ENCODE measurements at regions not wholly inside any gene's neighbourhood (a gene's known extent, or its start where the extent isn't known, plus 50 kb on each side); places are given as distances from the start of the nearest gene placed in this dataset.

DNA sequence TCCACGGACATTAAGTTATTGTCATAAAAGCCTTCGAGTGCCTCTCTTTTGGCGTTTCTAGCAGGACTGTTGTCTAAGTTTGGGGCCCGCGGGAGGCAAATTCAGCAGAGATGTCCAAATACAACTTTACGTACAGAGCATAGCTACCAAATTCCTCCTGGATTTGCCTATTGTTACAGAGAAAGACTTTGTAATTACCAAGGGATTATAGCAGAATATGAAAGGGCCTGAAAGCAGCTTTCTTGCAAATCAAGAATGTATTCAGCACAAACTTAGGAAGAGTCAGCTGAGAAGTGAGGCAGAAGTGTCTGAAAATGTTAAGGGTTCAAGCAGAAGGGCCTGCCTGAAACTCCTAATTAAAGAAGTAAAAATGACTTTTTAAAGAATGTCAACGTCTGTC, 1053.5 kb upstream of the TENM3 start:
- no peak for DNase-seq (ENCODE audit: low read depth)

DNA sequence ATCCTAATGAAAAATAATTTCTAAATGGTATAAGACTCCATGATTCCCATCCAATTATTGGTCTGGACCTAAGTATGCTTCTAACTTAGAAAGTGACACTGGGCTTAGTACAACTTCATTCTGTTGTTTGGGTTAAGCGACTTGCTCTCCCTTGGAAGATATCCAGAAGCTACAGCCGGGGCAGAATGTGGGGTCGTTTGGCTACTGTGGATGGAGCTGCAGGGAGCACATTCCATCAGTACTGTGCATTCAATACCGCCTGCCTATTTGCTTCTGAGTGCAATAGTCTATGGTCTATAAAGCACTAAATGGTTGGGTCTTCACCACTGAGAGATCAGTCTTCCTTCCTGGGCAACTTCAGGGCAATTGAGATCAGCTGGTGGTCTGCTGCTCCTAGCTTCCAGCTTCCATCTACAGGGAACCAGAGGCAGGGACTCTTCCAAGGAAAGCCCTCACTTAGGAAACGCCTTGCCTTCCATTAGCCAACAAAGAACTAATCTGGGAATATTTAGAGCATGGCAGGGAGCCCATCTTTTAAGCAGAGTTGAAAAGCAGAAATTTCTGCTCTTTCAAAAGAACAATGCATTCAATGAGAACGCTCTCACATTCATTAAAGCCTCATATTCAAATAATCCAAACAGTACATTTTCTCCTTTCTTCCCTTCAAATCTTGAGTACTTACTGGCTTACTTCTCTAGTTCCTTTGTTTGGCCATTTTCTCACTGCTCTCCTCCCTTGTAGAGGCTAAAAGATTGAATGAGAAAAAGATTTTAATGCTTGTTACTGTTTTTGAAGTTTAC, 1049.9 kb upstream of the TENM3 start:
- DNase-seq (ENCODE audit: low read depth), result no peak

DNA sequence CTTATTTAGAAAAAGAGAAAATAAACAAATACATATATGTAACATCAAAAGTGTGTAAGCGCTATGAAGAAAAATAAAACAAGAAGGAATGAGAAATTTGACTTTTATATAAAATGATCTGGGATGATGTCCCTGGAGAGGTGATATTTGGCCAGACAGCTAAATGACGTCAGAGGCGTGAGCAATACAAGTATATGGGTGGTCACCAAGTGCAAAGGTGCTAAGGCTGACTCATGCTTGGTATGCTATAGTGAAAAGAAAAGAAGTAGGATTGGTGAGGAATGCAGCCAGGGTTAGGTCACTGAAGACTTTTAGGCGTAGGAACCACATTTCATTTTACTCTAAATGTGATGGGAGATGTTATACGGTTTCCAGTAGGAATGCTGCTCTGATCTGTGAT, 1049.1 kb upstream of the TENM3 start:
- DNase-seq (ENCODE audit: low read depth), result no peak

DNA sequence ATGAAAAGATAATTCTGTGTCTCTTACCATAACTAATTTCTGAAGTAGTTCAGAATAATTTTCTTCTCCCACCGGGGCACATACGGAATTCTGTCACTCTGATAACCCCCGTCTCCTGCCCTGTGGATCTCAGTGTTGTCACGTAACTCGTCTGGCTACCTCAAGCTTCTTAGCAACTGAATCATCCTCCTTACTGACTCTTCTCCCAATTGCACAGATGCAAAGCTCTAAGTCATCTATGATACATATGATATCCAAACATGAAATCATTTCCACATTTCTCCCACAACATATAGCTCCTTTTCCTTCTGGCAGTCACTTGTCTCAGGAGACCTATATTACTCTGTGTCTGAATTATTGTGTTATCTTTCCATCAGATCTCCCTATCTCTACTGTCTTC, 1043.1 kb upstream of the TENM3 start:
- DNase-seq (ENCODE audit: low read depth), result no peak

DNA sequence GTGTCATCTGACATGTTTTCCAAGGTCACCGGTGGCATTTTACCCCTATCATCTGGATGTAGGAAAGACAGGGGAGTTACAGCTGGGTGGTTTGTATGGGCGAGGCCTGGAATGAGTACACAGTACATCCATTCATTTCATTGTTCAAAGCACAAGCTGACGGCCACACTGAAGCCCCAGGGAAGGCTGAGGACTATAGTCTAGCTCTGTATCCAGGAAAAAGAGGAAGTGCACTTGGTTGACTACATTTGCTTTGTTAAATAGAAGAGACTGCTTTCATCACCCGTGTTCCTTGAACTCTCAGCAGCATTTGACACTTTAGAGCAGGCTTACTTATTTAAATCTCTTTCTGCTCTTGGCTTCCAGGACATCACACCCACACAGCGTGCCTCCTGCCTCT, 1041.0 kb upstream of the TENM3 start:
- DNase-seq (ENCODE audit: low read depth), result no peak

DNA sequence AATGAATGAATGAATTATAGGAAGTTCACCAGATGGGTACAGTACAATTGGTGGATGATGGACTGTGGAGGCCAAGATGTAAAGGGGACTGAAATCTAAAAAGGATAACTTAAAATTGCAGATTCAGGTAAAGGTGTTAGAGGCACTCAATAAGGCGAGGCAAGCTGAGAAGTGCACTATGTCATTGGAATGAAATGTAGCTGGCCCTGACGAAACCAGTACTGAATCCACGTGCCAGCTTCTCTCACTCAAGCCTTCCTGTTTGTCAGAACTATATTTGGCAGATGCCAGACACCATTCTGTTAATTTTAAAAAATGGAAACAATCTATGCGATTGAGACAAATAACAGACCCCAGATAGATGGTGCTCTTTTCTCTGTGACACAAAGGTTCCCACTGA, 1039.1 kb upstream of the TENM3 start:
- DNase-seq (ENCODE audit: low read depth), result no peak

DNA sequence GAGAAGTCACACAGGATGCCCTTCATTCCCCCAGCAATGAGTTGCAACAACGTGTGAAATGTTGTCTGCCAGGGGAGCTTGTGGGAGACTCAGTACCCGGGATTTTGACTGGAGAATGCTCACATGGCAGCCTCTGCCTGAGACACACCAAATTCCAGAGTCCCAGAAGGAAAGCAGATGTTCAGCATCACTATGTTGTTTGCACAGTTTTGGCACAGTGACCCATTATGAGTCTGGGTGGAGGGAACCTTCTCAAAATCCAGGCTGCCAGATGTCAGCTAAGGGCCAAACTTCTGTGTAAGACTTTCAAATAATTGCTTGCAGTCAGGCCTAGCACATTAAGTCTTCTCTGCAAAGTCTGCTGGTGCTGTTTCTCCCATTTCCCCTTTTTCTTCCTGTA, 1029.7 kb upstream of the TENM3 start:
- DNase-seq (ENCODE audit: low read depth), result no peak

DNA sequence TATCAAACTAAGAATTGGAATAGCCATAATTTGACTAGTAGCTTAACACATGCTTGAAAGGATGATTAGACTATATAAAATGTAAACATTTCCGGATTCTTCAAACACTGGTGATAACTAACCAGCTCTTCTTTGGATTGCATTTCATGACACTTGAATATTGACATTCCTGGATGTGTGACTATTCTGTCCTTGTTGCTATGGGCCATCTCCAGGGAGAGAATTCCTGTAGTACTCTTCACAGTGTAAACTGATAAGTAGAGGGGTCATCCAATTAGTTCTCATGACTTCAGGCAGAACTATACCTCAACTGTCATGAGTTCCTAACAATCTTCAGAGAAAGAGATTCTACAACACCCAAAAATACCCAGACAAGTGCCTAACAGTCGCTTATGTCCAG, 1026.7 kb upstream of the TENM3 start:
- DNase-seq (ENCODE audit: low read depth), result no peak

DNA sequence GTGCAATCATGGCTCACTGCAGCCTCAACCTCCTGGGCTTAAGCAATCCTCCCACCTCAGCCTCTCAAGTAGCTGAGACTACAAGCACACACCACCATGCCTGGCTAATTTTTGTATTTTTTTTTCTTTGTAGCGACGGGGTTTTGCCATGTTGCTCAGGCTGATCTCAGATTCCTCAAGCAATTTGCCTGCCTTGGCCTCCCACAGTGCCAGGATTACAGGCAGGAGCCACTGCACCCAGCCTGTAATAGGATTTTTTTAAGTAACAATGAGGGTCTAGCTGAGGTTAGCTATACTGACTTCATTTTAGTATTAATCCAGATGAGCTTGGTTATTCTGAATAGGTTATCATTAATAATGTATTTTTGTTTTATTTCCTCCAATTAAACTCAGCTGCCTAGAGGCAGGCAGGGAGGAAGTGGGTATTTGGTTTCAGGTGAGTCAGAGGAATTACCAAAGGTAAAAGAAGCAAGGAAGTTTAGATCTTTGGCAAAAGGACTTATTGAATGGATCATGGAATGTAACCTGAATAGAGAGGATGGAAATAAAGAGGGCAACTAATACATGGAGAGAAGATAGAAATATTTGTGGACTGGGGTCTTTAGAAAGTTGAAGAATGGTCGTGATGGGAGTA, 1023.3 kb upstream of the TENM3 start:
- DNase-seq (ENCODE audit: low read depth), result no peak

DNA sequence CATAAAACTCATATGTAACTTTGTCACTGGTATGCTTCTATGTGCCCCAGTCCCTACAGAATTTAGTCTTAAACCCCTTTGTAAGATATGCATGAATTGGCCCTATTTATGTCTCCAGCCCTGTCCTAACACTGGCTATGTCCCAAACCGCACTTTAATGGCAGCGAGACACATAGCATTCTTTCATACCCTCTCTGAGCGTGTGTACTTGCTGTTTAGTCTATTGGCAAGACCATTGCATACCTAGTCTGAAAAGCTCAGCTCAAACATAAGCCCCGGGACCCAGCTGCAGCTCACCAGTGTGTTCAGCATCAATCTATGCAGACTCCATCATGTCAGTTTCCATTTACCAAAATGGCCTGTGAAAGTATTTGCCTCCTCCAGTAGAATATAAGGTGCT, 1018.4 kb upstream of the TENM3 start:
- DNase-seq (ENCODE audit: low read depth), result no peak

DNA sequence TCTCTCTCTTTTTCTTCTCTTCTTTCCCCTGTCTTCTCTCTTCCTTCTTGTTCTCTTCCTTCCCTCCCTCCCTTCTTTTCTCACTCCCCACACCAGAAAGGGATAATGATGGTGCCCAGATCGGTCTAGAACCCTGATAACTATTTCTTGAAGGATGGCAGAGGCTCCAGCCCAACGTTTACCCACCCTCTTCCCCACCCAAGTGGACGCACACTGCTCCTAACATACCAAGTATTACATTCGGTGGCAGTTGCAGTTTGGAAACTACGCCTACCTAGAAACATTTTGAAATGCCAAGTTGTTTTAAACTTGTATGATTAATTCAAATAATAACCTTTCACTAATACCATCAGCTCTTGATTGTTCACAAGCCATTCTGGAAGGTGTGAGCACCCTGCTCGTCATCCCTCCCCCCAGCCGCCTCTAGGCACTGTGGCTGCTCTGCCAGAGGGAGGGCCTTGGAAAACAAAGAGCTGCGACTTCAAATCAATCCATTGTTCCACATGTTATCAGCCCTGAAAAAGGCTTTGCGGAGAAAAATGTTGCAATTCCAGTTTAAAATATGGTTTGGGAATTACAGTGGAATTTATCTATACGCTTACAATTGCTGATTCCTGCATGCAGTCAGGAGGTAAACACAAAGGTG, 1017.5 kb upstream of the TENM3 start:
- DNase-seq (ENCODE audit: low read depth), result no peak

DNA sequence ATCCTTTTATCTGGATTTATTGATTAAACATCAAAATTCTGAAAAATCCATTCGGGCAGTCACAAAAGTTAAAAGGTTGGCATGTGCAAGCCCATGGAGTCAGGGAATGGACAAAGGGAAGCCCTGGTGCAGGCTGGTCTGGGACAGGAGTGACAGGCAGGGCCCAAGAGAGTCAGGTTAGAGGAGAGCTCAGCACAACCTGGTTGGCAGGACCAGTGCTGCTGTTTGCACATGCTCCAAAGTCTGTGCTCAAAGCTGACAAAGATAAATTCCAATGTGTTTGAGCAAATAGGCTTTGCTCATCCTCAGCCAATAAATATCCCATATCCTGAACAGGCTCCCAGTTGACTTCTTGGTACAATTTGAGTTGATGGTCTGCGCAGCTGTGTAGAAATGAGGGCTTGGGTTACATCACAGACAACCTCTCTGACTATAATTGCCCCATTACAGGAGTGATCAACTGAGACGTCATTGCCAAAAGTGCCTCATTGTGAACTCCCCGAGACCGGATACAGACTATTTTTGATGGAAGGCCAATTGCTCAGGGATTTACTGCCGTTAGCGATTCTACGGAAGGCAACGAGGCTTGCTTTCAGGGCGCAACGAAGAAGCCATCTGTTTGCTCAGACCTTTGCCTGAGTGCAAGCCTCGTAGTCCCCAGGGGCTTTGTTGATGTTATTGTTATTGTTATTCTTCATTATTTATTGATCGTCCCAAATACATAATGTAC, 1008.1 kb upstream of the TENM3 start:
- DNase-seq (ENCODE audit: low read depth), result no peak

DNA sequence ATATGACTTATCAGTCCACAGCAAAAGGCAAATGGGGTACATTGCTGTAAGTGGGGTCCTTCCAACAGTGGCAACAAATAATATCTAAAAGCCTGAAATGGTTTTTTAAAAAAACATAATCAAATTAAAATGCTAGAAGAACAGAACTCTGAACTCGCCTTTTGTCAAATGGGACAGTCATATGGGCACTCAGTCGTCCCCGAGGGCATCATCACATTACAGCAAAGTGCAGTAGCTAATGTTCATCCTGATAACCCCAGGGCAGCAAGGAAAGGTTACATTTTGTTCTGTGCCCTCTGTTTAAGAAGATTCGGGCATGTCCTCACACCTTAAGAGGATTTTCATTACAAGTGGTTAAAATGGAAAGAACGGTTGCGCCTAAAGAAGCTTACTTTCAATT, 997.9 kb upstream of the TENM3 start:
- no peak for DNase-seq (ENCODE audit: low read depth)

DNA sequence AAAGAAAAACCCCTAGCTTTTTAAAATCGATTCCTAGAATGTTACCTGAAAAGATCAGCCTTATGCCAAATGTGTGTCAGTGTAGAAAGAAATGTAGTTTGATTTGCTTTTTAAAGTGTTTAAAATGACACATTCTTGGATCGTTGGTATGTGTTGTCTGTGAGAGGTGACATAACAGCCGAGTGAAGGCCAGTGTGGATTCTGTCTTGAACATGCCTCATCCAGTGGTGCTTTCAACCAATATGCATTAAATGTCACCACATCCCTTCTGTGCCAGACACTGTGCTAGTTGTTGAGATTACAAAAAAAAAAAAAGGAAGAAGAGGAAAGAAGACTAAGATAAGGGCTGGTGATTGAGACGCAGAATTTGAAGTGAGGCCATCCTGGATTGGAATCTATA, 994.2 kb upstream of the TENM3 start:
- DNase-seq (ENCODE audit: low read depth), result no peak

DNA sequence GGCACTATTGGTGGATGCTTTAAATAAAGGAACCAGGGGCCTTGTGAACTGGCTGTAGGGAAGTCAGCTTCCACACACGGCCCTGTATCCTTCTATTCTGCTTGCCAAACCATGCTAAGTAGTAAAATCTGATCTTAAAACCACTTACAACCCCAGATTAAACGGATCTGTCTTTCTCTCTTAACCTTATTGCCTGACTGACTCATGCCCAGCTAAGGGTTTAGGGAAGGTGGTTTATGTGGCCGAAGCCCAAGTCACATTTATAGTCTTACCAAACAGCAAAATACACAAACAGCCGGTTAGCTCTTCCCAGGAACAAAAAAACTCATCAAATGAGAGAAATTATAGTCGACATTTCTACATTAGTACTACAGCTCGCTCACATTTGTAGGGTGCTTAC, 988.4 kb upstream of the TENM3 start:
- DNase-seq (ENCODE audit: low read depth), result no peak

DNA sequence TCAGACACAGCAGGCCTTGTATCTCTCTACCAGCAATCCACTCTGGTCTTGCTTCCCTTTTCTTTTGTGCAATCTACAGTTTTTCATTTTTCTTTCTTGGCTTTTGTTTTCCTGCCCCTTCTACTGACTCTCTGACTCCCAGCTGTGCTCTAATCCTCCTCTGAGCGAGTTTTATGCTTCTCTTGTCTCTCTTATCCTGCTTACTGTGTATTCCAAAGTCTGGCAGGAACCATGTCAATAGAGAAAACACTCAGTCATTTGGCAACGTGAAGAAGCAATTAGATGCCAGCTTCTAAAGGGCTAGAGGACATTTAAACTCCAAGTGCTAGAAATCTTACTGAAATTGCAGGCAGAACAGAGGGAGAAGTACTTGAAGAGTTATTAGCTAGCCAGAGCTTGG, 984.6 kb upstream of the TENM3 start:
- no peak for DNase-seq (ENCODE audit: low read depth)

DNA sequence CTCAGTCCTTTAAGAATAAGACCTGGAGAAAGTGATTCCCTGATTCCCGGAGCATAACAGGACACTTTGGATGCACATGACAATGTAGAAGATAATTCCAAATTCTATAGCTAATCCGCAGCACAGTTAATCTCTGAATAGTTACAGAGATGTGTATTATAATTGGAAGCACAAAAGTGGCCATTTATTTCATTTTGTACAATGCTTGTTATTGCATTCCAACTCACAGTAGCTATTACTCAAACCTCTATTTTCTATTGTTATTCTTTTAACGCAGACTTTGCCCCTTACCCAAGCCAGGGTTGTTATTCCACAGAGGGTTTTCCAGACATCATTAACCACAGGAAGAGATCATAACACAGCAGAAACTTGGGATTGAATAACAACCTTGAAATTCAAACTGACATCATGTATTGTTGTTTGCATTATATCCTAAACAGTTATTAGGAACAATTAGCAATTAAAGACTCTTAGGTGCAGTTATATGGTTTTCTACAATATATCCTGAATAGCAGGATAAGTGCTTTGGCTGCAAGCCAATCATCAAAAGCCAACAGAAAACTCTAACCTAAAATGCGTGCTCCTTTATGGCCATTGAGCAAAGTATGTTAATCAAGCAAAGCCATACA, 984.0 kb upstream of the TENM3 start:
- DNase-seq (ENCODE audit: low read depth), result no peak

DNA sequence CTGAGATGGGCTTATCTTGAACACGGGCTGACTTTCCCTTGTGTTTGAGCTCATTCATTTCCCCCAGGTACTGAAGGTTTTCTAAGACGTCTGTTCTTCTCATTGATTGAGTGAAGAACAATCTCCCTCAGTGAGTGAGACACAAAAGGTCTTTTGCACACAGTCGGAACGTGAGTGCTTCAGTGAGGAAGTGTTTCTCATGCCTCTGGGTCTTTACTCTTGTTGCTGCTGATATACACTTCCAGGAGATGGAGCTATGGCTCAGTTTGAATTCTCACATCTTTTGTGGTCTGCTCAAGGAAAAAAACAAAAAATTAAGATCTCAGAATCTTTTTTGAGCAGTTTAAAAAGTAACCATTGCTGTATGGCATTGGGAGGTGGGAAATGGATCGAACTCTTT, 981.9 kb upstream of the TENM3 start:
- DNase-seq (ENCODE audit: low read depth), result no peak

DNA sequence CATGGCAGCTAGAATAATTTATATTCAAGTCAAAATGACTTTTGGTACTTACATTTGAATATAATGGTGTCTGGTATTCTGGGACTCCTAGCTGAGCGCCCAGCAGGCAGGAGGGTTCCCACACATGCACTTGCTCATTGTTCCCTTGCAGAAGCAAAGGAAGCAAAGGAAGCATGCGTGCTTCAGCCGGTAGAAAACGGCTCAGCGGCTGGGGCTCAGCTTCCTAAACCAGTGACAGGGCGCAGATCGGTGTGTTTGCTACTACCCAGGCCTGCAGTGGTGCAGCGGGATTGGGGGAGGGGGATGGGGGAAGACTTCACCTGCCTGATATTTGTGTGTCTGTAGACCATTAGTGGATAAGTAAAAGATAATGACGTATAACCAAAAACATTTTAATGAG, 978.3 kb upstream of the TENM3 start:
- no peak for DNase-seq (ENCODE audit: low read depth)

DNA sequence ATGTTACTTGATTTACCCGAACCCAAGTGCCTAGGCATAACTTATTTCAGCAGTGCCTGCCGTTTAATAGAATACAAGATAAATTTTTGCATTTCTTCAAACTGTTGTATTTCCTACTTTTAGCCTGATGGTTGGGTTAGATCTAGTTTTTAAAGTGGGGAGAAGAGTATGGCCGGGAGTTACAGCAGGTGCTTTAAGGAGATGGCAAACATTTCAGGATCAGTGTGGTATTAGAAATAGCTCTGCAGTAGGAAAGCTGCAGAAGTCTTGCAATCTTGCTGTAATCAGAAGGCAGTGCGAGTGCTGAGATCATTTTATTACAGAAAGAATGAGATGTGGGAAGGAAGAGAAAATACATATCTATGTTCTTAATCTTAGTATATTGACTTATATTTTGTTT, 977.8 kb upstream of the TENM3 start:
- no peak for DNase-seq (ENCODE audit: low read depth)

DNA sequence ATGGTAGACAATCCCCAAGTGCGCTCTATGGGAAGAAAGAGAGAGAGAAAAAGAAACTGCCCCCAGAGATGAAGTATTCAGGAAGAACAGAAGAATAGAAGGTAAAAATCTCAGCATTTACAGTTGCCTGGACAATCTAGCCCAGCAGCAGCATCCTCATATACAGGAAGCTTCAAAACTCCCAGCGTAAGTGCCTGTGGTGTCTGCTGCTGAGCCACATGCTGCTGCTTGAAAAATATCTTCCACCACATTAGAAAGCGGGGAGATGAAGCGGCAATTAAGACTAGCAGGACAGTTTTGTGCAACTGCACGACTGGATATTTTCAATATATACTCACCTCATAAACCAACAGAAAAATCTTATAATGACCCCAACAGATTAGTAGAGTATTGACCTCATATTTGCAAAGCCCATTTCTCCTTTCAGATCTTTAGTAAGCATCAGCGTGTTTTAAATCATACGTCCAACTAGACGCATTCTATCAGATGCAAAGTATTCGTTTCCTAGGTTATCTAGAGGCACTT, 972.0 kb upstream of the TENM3 start:
- no peak for DNase-seq (ENCODE audit: low read depth)

DNA sequence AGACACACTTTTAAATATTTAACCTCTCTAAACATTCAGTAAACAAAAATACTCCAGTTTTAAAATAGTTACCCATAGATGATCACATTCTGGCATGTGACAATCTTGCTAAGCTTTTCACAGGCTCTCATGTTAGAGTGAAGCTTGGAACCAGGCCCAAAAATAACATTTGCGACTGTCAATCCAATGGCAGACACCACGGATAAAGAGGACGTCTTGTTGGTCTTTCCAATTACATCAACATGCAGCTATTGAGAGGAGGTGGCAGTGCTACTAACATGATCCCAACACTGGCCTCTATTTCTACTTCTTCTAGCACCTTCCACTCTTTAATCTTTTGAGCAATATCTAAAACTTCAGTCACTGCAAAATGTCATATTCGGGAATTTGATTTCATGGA, 970.8 kb upstream of the TENM3 start:
- DNase-seq (ENCODE audit: low read depth), result no peak
